H1 (cell line): ENCODE measurements at regions not wholly inside any gene's neighbourhood (a gene's known extent, or its start where the extent isn't known, plus 50 kb on each side); places are given as distances from the start of the nearest gene placed in this dataset.

Experiments used
- CTCF ChIA-PET: fragments of 300-600 bp; sonication (Branson Sonifier 250); formaldehyde crosslinking; loops from one replicate; lab custom pipeline; 2021; ENCODE audit not compliant: partially characterized antibody; lab: Charles Lee
- POLR2A ChIA-PET: fragments of 300-600 bp; sonication (Branson Sonifier 250); formaldehyde crosslinking; loops from one replicate; lab custom pipeline; 2021; ENCODE audit warnings: inconsistent platforms; ENCODE audit not compliant: partially characterized antibody; lab: Charles Lee
- DNase-seq, 2 experiments: peaks; one replicate each; pipeline versions ENCODE4 v3.0.0 to v3.0.0-alpha.2; 2010 to 2022; ENCODE audit warnings: low spot score in 2 of 2, low read depth in 1 of 2, mixed read lengths in 1 of 2
- FAIRE-seq: peaks from 2 replicates; lab custom pipeline; 2011; peaks lifted over from hg19 to GRCh38; lab: Jason Lieb, UNC
- H2AFZ ChIP-seq: 2 replicates; pipeline ENCODE4 v1.8.1; 2012; ENCODE audit warnings: low read length, inconsistent platforms
- H2AK5ac ChIP-seq: 2 replicates; pipeline ENCODE4 v1.6.1; 2013; ENCODE audit warnings: low read depth, low read length
- H2BK120ac ChIP-seq: replicated peaks from 2 replicates; pipeline ENCODE3; 2013; ENCODE audit warnings: low read depth, low read length, inconsistent platforms
- H2BK12ac ChIP-seq: 2 replicates; pipeline ENCODE4 v1.6.1; 2013; ENCODE audit warnings: low read depth, low read length
- H2BK15ac ChIP-seq: 2 replicates; pipeline ENCODE4 v1.6.1; 2013; ENCODE audit warnings: low read length
- H2BK20ac ChIP-seq: 2 replicates; pipeline ENCODE4 v1.6.1; 2013; ENCODE audit warnings: low read length
- H2BK5ac ChIP-seq: 2 replicates; pipeline ENCODE4 v1.6.1; 2013; ENCODE audit warnings: low read depth, low read length
- H3K14ac ChIP-seq: 2 replicates; pipeline ENCODE4 v1.6.1; 2013; ENCODE audit warnings: inconsistent platforms; ENCODE audit not compliant: insufficient read length
- H3K18ac ChIP-seq: 2 replicates; pipeline ENCODE4 v1.6.1; 2013; ENCODE audit warnings: low read length; ENCODE audit errors: extremely low read depth
- H3K23ac ChIP-seq: 2 replicates; pipeline ENCODE4 v1.6.1; 2013; ENCODE audit warnings: inconsistent platforms; ENCODE audit not compliant: insufficient read length
- H3K23me2 ChIP-seq: 2 replicates; pipeline ENCODE4 v1.6.1; 2013; ENCODE audit warnings: low read depth, low read length
- H3K27ac ChIP-seq: 2 replicates; pipeline ENCODE4 v1.6.1; 2011; ENCODE audit warnings: low read depth, low read length, inconsistent platforms
- H3K27me3 ChIP-seq, 4 experiments: replicated peaks in 1 of 4; 1 replicate in 1 of 4; 2 replicates in 3 of 4; pipeline versions ENCODE4 v1.6.1 to v1.8.1; 2011 to 2013; ENCODE audit warnings: low read length in 3 of 4, mild to moderate bottlenecking in 3 of 4, inconsistent platforms in 2 of 4, mixed read lengths in 2 of 4, moderate library complexity in 1 of 4; ENCODE audit not compliant: control insufficient read depth in 3 of 4, insufficient read depth in 3 of 4; ENCODE audit errors: extremely low read depth in 1 of 4
- H3K36me3 ChIP-seq, 4 experiments: 2 replicates each; pipeline versions ENCODE4 v1.6.1 to v1.8.1; 2011 to 2013; ENCODE audit warnings: mild to moderate bottlenecking in 4 of 4, low read length in 3 of 4, moderate library complexity in 2 of 4, control low read depth in 1 of 4, inconsistent platforms in 1 of 4; ENCODE audit not compliant: insufficient read depth in 4 of 4, control insufficient read depth in 2 of 4
- H3K4ac ChIP-seq: replicated peaks from 2 replicates; pipeline ENCODE3; 2013; ENCODE audit warnings: low read length, low read depth, mixed read lengths, inconsistent platforms; ENCODE audit not compliant: insufficient read length
- H3K4me1 ChIP-seq, 4 experiments: replicated peaks in 1 of 4; 1 replicate in 1 of 4; 2 replicates in 3 of 4; pipeline versions ENCODE4 v1.6.1 to v1.8.1; 2011 to 2013; ENCODE audit warnings: low read length in 3 of 4, inconsistent platforms in 2 of 4, mixed read lengths in 1 of 4; ENCODE audit not compliant: insufficient read depth in 4 of 4, control insufficient read depth in 3 of 4
- H3K4me2 ChIP-seq, 2 experiments: 2 replicates each; pipeline versions ENCODE4 v1.6.1 to v1.8.1; 2011 to 2013; ENCODE audit warnings: low read depth in 2 of 2, low read length in 2 of 2, control low read depth in 1 of 2, inconsistent platforms in 1 of 2, mild to moderate bottlenecking in 1 of 2; ENCODE audit not compliant: insufficient read depth in 1 of 2
- H3K4me3 ChIP-seq, 4 experiments: fragments of 200-600, 300-600 bp in 1 of 4; sonication (generic), shearing (Covaris generic), sonication (Bioruptor Twin) in 1 of 4; 2 replicates each; pipeline versions ENCODE4 v1.5.1 to v1.8.1; 2011 to 2016; ENCODE audit warnings: low read length in 4 of 4, low read depth in 3 of 4, control low read depth in 2 of 4, inconsistent platforms in 2 of 4, mild to moderate bottlenecking in 2 of 4, mixed read lengths in 1 of 4, moderate library complexity in 1 of 4; ENCODE audit not compliant: insufficient read depth in 2 of 4; ENCODE audit errors: extremely low read depth in 1 of 4
- H3K56ac ChIP-seq: replicated peaks from 2 replicates; pipeline ENCODE3; 2013; ENCODE audit warnings: low read depth, mild to moderate bottlenecking, mixed read lengths, low read length, inconsistent platforms; ENCODE audit not compliant: insufficient read length
- H3K79me1 ChIP-seq: 2 replicates; pipeline ENCODE4 v1.6.1; 2013; ENCODE audit warnings: low read depth, low read length, control low read depth
- H3K79me2 ChIP-seq, 2 experiments: 2 replicates each; pipeline versions ENCODE4 v1.6.1 to v1.8.1; 2012 to 2013; ENCODE audit warnings: low read length in 2 of 2, mild to moderate bottlenecking in 2 of 2, inconsistent platforms in 1 of 2; ENCODE audit not compliant: insufficient read depth in 2 of 2, control insufficient read depth in 1 of 2
- H3K9ac ChIP-seq, 4 experiments: replicated peaks in 1 of 4; 1 replicate in 1 of 4; 2 replicates in 3 of 4; pipeline versions ENCODE4 v1.6.1 to v1.8.1; 2011 to 2013; ENCODE audit warnings: low read depth in 3 of 4, low read length in 3 of 4, control low read depth in 2 of 4, mild to moderate bottlenecking in 2 of 4, moderate library complexity in 2 of 4, inconsistent platforms in 1 of 4; ENCODE audit errors: extremely low read depth in 1 of 4
- H3K9me3 ChIP-seq, 2 experiments: 2 replicates each; pipeline versions ENCODE4 v1.6.1 to v1.8.1; 2012 to 2013; ENCODE audit warnings: mild to moderate bottlenecking in 2 of 2, moderate library complexity in 2 of 2, control low read depth in 1 of 2, inconsistent platforms in 1 of 2, low read depth in 1 of 2, low read length in 1 of 2, mixed read lengths in 1 of 2; ENCODE audit not compliant: insufficient read depth in 2 of 2
- H4K20me1 ChIP-seq, 2 experiments: replicated peaks in 1 of 2; 2 replicates each; pipeline versions ENCODE3 to v1.8.1; 2011 to 2013; ENCODE audit warnings: inconsistent platforms in 2 of 2, low read length in 2 of 2, mild to moderate bottlenecking in 1 of 2; ENCODE audit not compliant: insufficient read depth in 2 of 2, control insufficient read depth in 1 of 2
- H4K5ac ChIP-seq: 2 replicates; pipeline ENCODE4 v1.6.1; 2013; ENCODE audit warnings: low read length, low read depth, mixed read lengths, inconsistent platforms; ENCODE audit not compliant: insufficient read length
- H4K8ac ChIP-seq: 2 replicates; pipeline ENCODE4 v1.8.0; 2013; ENCODE audit warnings: mild to moderate bottlenecking, moderate library complexity, low read length, inconsistent platforms; ENCODE audit not compliant: insufficient read depth; ENCODE audit errors: extremely low read depth
- H4K91ac ChIP-seq: replicated peaks from 2 replicates; pipeline ENCODE3; 2013; ENCODE audit warnings: low read length, mixed read lengths, inconsistent platforms; ENCODE audit not compliant: insufficient read length
- ASH2L ChIP-seq: fragments of 200-600, 300-600 bp; sonication (generic); IDR thresholded peaks from one replicate; pipeline ENCODE4 v1.7.1; 2017; ENCODE audit warnings: low read length
- BACH1 ChIP-seq: IDR thresholded peaks from 2 replicates; pipeline ENCODE4 v1.6.1; 2012; ENCODE audit warnings: low read length, improper control_type of control experiment
- BCL11A ChIP-seq, 2 experiments: IDR thresholded peaks; one replicate each; pipeline ENCODE4 v1.6.1; 2011; ENCODE audit warnings: low read depth in 2 of 2, low read length in 2 of 2, mild to moderate bottlenecking in 2 of 2
- HDAC2 ChIP-seq, 2 experiments: fragments of 300-600 bp in 1 of 2; sonication (generic) in 1 of 2; IDR thresholded peaks; 2 replicates each; pipeline ENCODE4 v1.6.1; 2011 to 2012; ENCODE audit warnings: low read depth in 2 of 2, low read length in 2 of 2, mild to moderate bottlenecking in 2 of 2, moderate library complexity in 2 of 2, borderline replicate concordance in 1 of 2, inconsistent platforms in 1 of 2
- NANOG ChIP-seq: IDR thresholded peaks from 2 replicates; pipeline ENCODE4 v1.6.1; 2011; ENCODE audit warnings: low read length, low read depth, mild to moderate bottlenecking, inconsistent platforms; ENCODE audit not compliant: insufficient read depth, poor library complexity, severe bottlenecking
- PHF8 ChIP-seq: fragments of 200-600 bp; sonication (generic); conservative IDR thresholded peaks from 2 replicates; pipeline ENCODE4 v1.7.1; 2012; ENCODE audit warnings: low read depth, mild to moderate bottlenecking, inconsistent platforms, low read length, moderate library complexity
- WGBS, 2 experiments: shearing (Covaris generic) in 1 of 2; methylation state at CpG; one replicate each; pipeline versions ENCODE4 v1.1.6 to v1.1.7; 2013 to 2015; ENCODE audit warnings: low lambda C conversion rate in 2 of 2, mixed read lengths in 2 of 2, inconsistent platforms in 1 of 2, low coverage in 1 of 2, missing lambda C conversion rate in 1 of 2; ENCODE audit not compliant: insufficient replicate concordance in 2 of 2, insufficient coverage in 1 of 2, insufficient read length in 1 of 2; ENCODE audit errors: extremely low coverage in 1 of 2, missing lambda C conversion rate in 1 of 2; 5-methylcytosine and 5-hydroxymethylcytosine counted together

GRCh38 chr7:110253093-110253492, 837.8 kb upstream of the LRRN3 start:
- no peak overlapping the region for H4K91ac ChIP-seq
- H4K20me1 ChIP-seq: no peaks in the 10 kb centered on the region
- H3K36me3 ChIP-seq: no peaks in the 10 kb centered on the region
- H4K5ac ChIP-seq: no peak overlapping the region
- no peak for FAIRE-seq
- TF ChIP-seq NANOG (no peak), ASH2L (no peak), BCL11A (IDR thresholded peaks at IDR 0.05; ENCODE audit: low read depth in 2 of 2, low read length in 2 of 2) (no peak), BACH1 (no peak), HDAC2 (IDR thresholded peaks at IDR 0.05; ENCODE audit: borderline replicate concordance in 1 of 2, low read depth in 2 of 2, low read length in 2 of 2) (no peak), PHF8 (no peak)
- TF ChIP-seq, all 59 proteins: peak for 0
- no peak overlapping the region for H3K56ac ChIP-seq
- H2BK15ac ChIP-seq: no peak overlapping the region
- H3K23me2 ChIP-seq: no peaks in the 10 kb centered on the region
- H2BK12ac ChIP-seq: no peak overlapping the region
- no peak overlapping the region for H4K8ac ChIP-seq
- no peak overlapping the region; the same call in 1 of the 2 replicates for H2AFZ ChIP-seq
- no peaks in the 10 kb centered on the region for H3K79me1 ChIP-seq
- no peak for DNase-seq
- H3K4me3 ChIP-seq: no peak overlapping the region
- no peak overlapping the region for H2BK20ac ChIP-seq
- no peak overlapping the region for H3K14ac ChIP-seq
- WGBS, 2 experiments: 85% methylated on average over 4 of the region's 4 CpGs; no CpG with 5 or more reads in 1 of the 2 experiments
- H3K9ac ChIP-seq: no peak overlapping the region
- no peak overlapping the region for H3K4me2 ChIP-seq
- no peaks in the 10 kb centered on the region for H3K27me3 ChIP-seq
- no peak overlapping the region for H2BK5ac ChIP-seq
- H3K4ac ChIP-seq: no peak overlapping the region
- no peaks in the 10 kb centered on the region for H3K4me1 ChIP-seq
- H3K23ac ChIP-seq: no peak overlapping the region
- no peak overlapping the region for H3K18ac ChIP-seq
- H2AK5ac ChIP-seq: no peak overlapping the region
- POLR2A ChIA-PET: no interaction called here
- H2BK120ac ChIP-seq: no peak overlapping the region
- CTCF ChIA-PET: interaction anchor here (0.6 kb wide), 1 partner anchor 1200 kb away, joined by 3 read pairs; no protein-coding TSS in a partner anchor
- no peak overlapping the region for H3K27ac ChIP-seq
- no peaks in the 10 kb centered on the region for H3K9me3 ChIP-seq
- no peaks in the 10 kb centered on the region for H3K79me2 ChIP-seq
